K562 (cell line): ENCODE measurements at regions not wholly inside any gene's neighbourhood (a gene's known extent, or its start where the extent isn't known, plus 50 kb on each side); places are given as distances from the start of the nearest gene placed in this dataset.

ENCODE experiments used
- ATAC-seq: fragments of 200-7000 bp; cut with Tn5 transposase; 3 replicates; pipeline ENCODE4 v1.9.1; 2020; ENCODE audit warnings: moderate library complexity
- BruUV-seq: library from RNA; stranded (reverse); fragments of 400-500 nt; replicated peaks from 2 replicates; lab custom pipeline; 2021; lab: Mats Ljungman, UMichigan
- CTCF ChIA-PET: fragments of 300-600 bp; formaldehyde crosslinking; extraction: SDS; loops from one replicate; lab custom pipeline; 2021; ENCODE audit warnings: low intra/inter-chr PET ratio; lab: Yijun Ruan, JAX
- POLR2A ChIA-PET: fragments of 300-600, 350-650 bp; sonication (Branson Sonifier 250); formaldehyde crosslinking; extraction: SDS; loops from one replicate; lab custom pipeline; 2021; ENCODE audit warnings: antibody characterized with exemption, inconsistent platforms; lab: Yijun Ruan, JAX
- DNase-seq, 4 experiments: peaks; one replicate each; pipeline versions ENCODE4 v3.0.0 to v3.0.0-alpha.2; 2011 to 2018; ENCODE audit warnings: low spot score in 3 of 4, mixed read lengths in 3 of 4; ENCODE audit errors: extremely low read depth in 1 of 4
- FAIRE-seq: peaks from 2 replicates; lab custom pipeline; 2011; peaks lifted over from hg19 to GRCh38; lab: Jason Lieb, UNC
- H2AFZ ChIP-seq: 2 replicates; pipeline ENCODE4 v1.6.0; 2011; ENCODE audit warnings: low read depth, low read length, control low read depth, inconsistent platforms
- H3K27ac ChIP-seq: fragments of 200-600 bp; 3 replicates; pipeline ENCODE4 v1.8.0; 2011; ENCODE audit warnings: low read depth, mild to moderate bottlenecking, control low read depth, inconsistent platforms, low read length, moderate library complexity, mixed read lengths; ENCODE audit errors: extremely low read depth
- H3K27me3 ChIP-seq, 2 experiments: fragments of 300-600 bp in 1 of 2; 2 replicates in 1 of 2; 3 replicates in 1 of 2; pipeline versions ENCODE4 v1.6.0 to v1.8.0; 2011; ENCODE audit warnings: inconsistent platforms in 2 of 2, low read length in 2 of 2, mild to moderate bottlenecking in 1 of 2, mixed read lengths in 1 of 2, moderate library complexity in 1 of 2; ENCODE audit not compliant: control insufficient read depth in 2 of 2, insufficient read depth in 2 of 2
- H3K36me3 ChIP-seq: fragments of 300-600 bp; 3 replicates; pipeline ENCODE4 v1.8.0; 2011; ENCODE audit warnings: mild to moderate bottlenecking, low read length, inconsistent platforms; ENCODE audit not compliant: control insufficient read depth, insufficient read depth
- H3K4me1 ChIP-seq, 2 experiments: fragments of 200-600 bp in 1 of 2; replicated peaks in 1 of 2; 2 replicates in 1 of 2; 3 replicates in 1 of 2; pipeline versions ENCODE4 v1.5.1 to v1.8.0; 2011; ENCODE audit warnings: inconsistent platforms in 2 of 2, low read length in 2 of 2, mild to moderate bottlenecking in 1 of 2, mixed read lengths in 1 of 2, moderate library complexity in 1 of 2; ENCODE audit not compliant: control insufficient read depth in 2 of 2, insufficient read depth in 2 of 2
- H3K4me2 ChIP-seq: 2 replicates; pipeline ENCODE4 v1.6.1; 2011; ENCODE audit warnings: low read length, control low read depth, inconsistent platforms, mixed read lengths; ENCODE audit not compliant: insufficient read depth
- H3K4me3 ChIP-seq: fragments of 200-600 bp; sonication (generic), shearing (Covaris generic); 2 replicates; pipeline ENCODE4 v1.5.1; 2016; ENCODE audit warnings: control low read depth, inconsistent platforms
- H3K79me2 ChIP-seq: fragments of 200-600 bp; 3 replicates; pipeline ENCODE4 v1.8.0; 2011; ENCODE audit warnings: low read length, inconsistent platforms; ENCODE audit not compliant: control insufficient read depth, insufficient read depth
- H3K9ac ChIP-seq, 2 experiments: 2 replicates each; pipeline versions ENCODE4 v1.6.0 to v1.6.1; 2011; ENCODE audit warnings: low read depth in 2 of 2, low read length in 2 of 2, control low read depth in 1 of 2, inconsistent platforms in 1 of 2, mild to moderate bottlenecking in 1 of 2, mixed read lengths in 1 of 2; ENCODE audit not compliant: insufficient read depth in 1 of 2
- H3K9me1 ChIP-seq: one replicate; pipeline ENCODE4 v1.6.0; 2011; ENCODE audit warnings: inconsistent platforms, mild to moderate bottlenecking, low read length, moderate library complexity; ENCODE audit not compliant: control insufficient read depth, insufficient read depth
- H3K9me3 ChIP-seq: replicated peaks from 2 replicates; pipeline ENCODE4 v1.5.1; 2011; ENCODE audit warnings: low read depth, low read length, inconsistent platforms; ENCODE audit not compliant: control insufficient read depth, insufficient read depth
- H4K20me1 ChIP-seq: replicated peaks from 2 replicates; pipeline ENCODE4 v1.6.1; 2011; ENCODE audit warnings: low read length, inconsistent platforms, mixed read lengths; ENCODE audit not compliant: control insufficient read depth, insufficient read depth
- CBX5 ChIP-seq: IDR thresholded peaks from 2 replicates; pipeline ENCODE4 v1.6.1; 2014; ENCODE audit warnings: low read depth, borderline replicate concordance
- DPF2 ChIP-seq: fragments of 450-650 bp; IDR thresholded peaks from 2 replicates; pipeline ENCODE4 v1.6.1; 2016
- ELF2 ChIP-seq: fragments of 250-450 bp; sonication (Bioruptor Pico); IDR thresholded peaks from 2 replicates; pipeline ENCODE4 v1.5.0; 2021; ENCODE audit warnings: mild to moderate bottlenecking
- GATAD2A ChIP-seq: fragments of 450-650 bp; IDR thresholded peaks from 2 replicates; pipeline ENCODE4 v1.6.1; 2017
- HNRNPLL ChIP-seq: fragments of 200-400 bp; formaldehyde crosslinking; IDR thresholded peaks from 2 replicates; pipeline ENCODE4 v1.6.1; 2017; ENCODE audit warnings: low read length, low read depth, mild to moderate bottlenecking; ENCODE audit not compliant: poor library complexity, severe bottlenecking
- JUNB ChIP-seq: fragments of 450-650 bp; formaldehyde crosslinking; conservative IDR thresholded peaks from 2 replicates; pipeline ENCODE4 v1.4.0; 2020; ENCODE audit warnings: mild to moderate bottlenecking
- L3MBTL2 ChIP-seq: fragments of 450-650 bp; IDR thresholded peaks from 2 replicates; pipeline ENCODE4 v1.6.1; 2016; ENCODE audit warnings: mild to moderate bottlenecking, moderate library complexity
- LARP7 ChIP-seq: fragments of 450-650 bp; IDR thresholded peaks from 2 replicates; pipeline ENCODE4 v1.6.1; 2016
- MCM2 ChIP-seq: fragments of 450-650 bp; IDR thresholded peaks from 2 replicates; pipeline ENCODE4 v1.6.1; 2017; ENCODE audit warnings: low read depth, mild to moderate bottlenecking
- MCM5 ChIP-seq: fragments of 450-650 bp; IDR thresholded peaks from 2 replicates; pipeline ENCODE4 v1.6.1; 2016; ENCODE audit warnings: low read depth
- PHF20 ChIP-seq: fragments of 450-650 bp; IDR thresholded peaks from 2 replicates; pipeline ENCODE4 v1.6.1; 2018; ENCODE audit not compliant: partially characterized antibody
- PHF8 ChIP-seq: fragments of 200-600 bp; sonication (generic); IDR thresholded peaks from 2 replicates; pipeline ENCODE4 v1.6.1; 2012; ENCODE audit warnings: mixed run types, mild to moderate bottlenecking, inconsistent platforms, low read length, moderate library complexity, borderline replicate concordance
- POLR3A ChIP-seq: IDR thresholded peaks from 2 replicates; pipeline ENCODE4 v1.6.1; 2011; ENCODE audit warnings: borderline replicate concordance, mild to moderate bottlenecking, moderate library complexity; ENCODE audit not compliant: insufficient read length, insufficient read depth; ENCODE audit errors: extremely low read depth
- SIN3A ChIP-seq, 2 experiments: fragments of 150-350 bp in 1 of 2; IDR thresholded peaks; 2 replicates each; pipeline ENCODE4 v1.6.1; 2011 to 2016; ENCODE audit warnings: borderline replicate concordance in 2 of 2, low read depth in 2 of 2, low read length in 2 of 2, mild to moderate bottlenecking in 2 of 2, moderate library complexity in 2 of 2; ENCODE audit not compliant: control insufficient read depth in 1 of 2
- TAF1 ChIP-seq: IDR thresholded peaks from 2 replicates; pipeline ENCODE4 v1.6.1; 2011; ENCODE audit warnings: mild to moderate bottlenecking, low read length, moderate library complexity; ENCODE audit not compliant: insufficient read depth, control insufficient read depth, severe bottlenecking; ENCODE audit errors: extremely low read depth
- U2AF2 ChIP-seq: fragments of 200-400 bp; formaldehyde crosslinking; optimal IDR thresholded peaks from 2 replicates; pipeline ENCODE3; 2017; ENCODE audit warnings: low read depth, mild to moderate bottlenecking, low read length
- ZBTB11 ChIP-seq, 3 experiments: fragments of 200-800 bp in 1 of 3; fragments of 250-450 bp in 1 of 3; fragments of 450-650 bp in 1 of 3; sonication (Bioruptor Pico) in 1 of 3; sonication (Bioruptor generic) in 1 of 3; formaldehyde crosslinking in 1 of 3; IDR thresholded peaks; 2 replicates each; pipeline versions ENCODE4 v1.6.1 to v1.8.0; 2016 to 2022; ENCODE audit warnings: mild to moderate bottlenecking in 2 of 3, missing genetic modification characterization in 2 of 3, missing compliant biosample characterization in 1 of 3, moderate library complexity in 1 of 3
- ZNF586 ChIP-seq: fragments of 450-650 bp; formaldehyde crosslinking; conservative IDR thresholded peaks from 2 replicates; pipeline ENCODE4 v1.4.0; 2020; ENCODE audit warnings: mild to moderate bottlenecking, moderate library complexity
- WGBS: fragments of 100-300 bp; shearing (Covaris generic); methylation state at CpG from one replicate; pipeline ENCODE4 v1.1.6; 2016; ENCODE audit warnings: low coverage, mixed read lengths; ENCODE audit not compliant: insufficient coverage; ENCODE audit errors: missing lambda C conversion rate; 5-methylcytosine and 5-hydroxymethylcytosine counted together
- in situ Hi-C: fragments of 300-500 bp; cut with MboI; formaldehyde crosslinking; loops from 4 replicates; pipeline ENCODE4 v1.15.0; 2018; ENCODE audit warnings: inconsistent platforms, mixed read lengths
- intact Hi-C: fragments of 100-400 bp; cut with micrococcal nuclease; formaldehyde crosslinking; loops from 2 replicates; pipeline ENCODE4 v1.14.2; 2022
- TF ChIP-seq, protein P1 (sequence below): sonication (generic); formaldehyde crosslinking; IDR thresholded peaks from 2 replicates; pipeline ENCODE4 v1.8.1; 2023; ENCODE audit warnings: mild to moderate bottlenecking, missing genetic modification reagents

- Histone ChIP-seq H3K4me3 (no peak overlapping the region), H3K27ac (no peak overlapping the region), H4K20me1 (no peaks in the 10 kb centered on the region), H3K9me1 (no peaks in the 10 kb centered on the region), H3K4me2 (no peak overlapping the region), H3K9ac (no peak overlapping the region), H3K27me3 (no peaks in the 10 kb centered on the region), H3K4me1 (no peaks in the 10 kb centered on the region), H3K79me2 (no peaks in the 10 kb centered on the region), H2AFZ (no peak overlapping the region), H3K36me3 (no peaks in the 10 kb centered on the region), H3K9me3 (no peaks in the 10 kb centered on the region)
- BruUV-seq, result no TSS peak
- DNase-seq (no peak), ATAC-seq (no peak), FAIRE-seq (no peak)
- POLR2A ChIA-PET, result no interaction called here
- WGBS, result 11% methylated on average over 1 of the region's 1 CpG
- no peak for TF ChIP-seq CBX5
- TF ChIP-seq TAF1, result no peak
- no peak for TF ChIP-seq MCM2
- TF ChIP-seq DPF2, result no peak
- TF ChIP-seq POLR3A, result no peak
- no peak for TF ChIP-seq HNRNPLL
- no peak for TF ChIP-seq U2AF2
- no peak for TF ChIP-seq PHF20
- no peak for TF ChIP-seq GATAD2A
- TF ChIP-seq ELF2 (CRISPR knock-in tag), result no peak
- TF ChIP-seq ZNF586 (CRISPR knock-in tag), result no peak
- TF ChIP-seq L3MBTL2, result no peak
- TF ChIP-seq SIN3A (IDR thresholded peaks at IDR 0.05; ENCODE audit: borderline replicate concordance in 2 of 2, control insufficient read depth in 1 of 2, low read depth in 2 of 2, low read length in 2 of 2), result no peak
- TF ChIP-seq, protein P1, sequence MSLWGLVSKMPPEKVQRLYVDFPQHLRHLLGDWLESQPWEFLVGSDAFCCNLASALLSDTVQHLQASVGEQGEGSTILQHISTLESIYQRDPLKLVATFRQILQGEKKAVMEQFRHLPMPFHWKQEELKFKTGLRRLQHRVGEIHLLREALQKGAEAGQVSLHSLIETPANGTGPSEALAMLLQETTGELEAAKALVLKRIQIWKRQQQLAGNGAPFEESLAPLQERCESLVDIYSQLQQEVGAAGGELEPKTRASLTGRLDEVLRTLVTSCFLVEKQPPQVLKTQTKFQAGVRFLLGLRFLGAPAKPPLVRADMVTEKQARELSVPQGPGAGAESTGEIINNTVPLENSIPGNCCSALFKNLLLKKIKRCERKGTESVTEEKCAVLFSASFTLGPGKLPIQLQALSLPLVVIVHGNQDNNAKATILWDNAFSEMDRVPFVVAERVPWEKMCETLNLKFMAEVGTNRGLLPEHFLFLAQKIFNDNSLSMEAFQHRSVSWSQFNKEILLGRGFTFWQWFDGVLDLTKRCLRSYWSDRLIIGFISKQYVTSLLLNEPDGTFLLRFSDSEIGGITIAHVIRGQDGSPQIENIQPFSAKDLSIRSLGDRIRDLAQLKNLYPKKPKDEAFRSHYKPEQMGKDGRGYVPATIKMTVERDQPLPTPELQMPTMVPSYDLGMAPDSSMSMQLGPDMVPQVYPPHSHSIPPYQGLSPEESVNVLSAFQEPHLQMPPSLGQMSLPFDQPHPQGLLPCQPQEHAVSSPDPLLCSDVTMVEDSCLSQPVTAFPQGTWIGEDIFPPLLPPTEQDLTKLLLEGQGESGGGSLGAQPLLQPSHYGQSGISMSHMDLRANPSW (CRISPR knock-in tag), result no peak
- TF ChIP-seq ZBTB11 (CRISPR knock-in tag; IDR thresholded peaks at IDR 0.05), result no peak
- TF ChIP-seq MCM5, result no peak
- no peak for TF ChIP-seq PHF8
- TF ChIP-seq LARP7, result no peak
- TF ChIP-seq JUNB (CRISPR knock-in tag), result no peak
- intact Hi-C loops (no loop called here), in situ Hi-C loops (no loop called here)
- CTCF ChIA-PET, result no interaction called here
These were observed 611.7 kb downstream of the STIM2 start for GRCh38 chr4:27472364-27472763.
